ENCODE measurements at regions not wholly inside any gene's neighbourhood (a gene's known extent, or its start where the extent isn't known, plus 50 kb on each side); places are given as distances from the start of the nearest gene placed in this dataset.
"Not testable (repeated sequence)": the region's sequence is repeated elsewhere in the genome, so short reads cannot be mapped to it uniquely, and the experiment has no call there.

DNA sequence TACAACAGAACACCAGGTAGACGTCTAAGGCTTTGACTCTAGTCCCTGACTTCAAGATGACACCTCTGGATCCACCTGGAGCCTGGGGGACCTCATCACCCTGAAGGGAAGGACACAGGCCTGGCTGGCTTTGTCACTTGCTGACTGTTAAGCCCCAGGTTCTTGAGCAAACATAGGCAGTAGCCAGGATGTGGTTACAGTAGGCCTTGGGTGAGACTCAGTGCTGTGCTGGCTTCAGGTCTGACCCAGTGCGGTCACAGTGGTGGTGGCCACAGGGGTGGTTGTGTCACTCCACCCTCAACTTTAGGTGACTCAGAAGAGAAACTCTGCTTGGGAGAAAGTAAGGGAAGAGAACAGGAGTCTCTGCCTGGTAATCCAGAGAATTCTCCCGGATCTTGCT, 497.8 kb downstream of the UQCRFS1 start:
- no peak for DNase-seq

- DNase-seq = no peak
These were observed 501.5 kb downstream of the UQCRFS1 start for GRCh38 chr19:28711411-28711810.

DNA sequence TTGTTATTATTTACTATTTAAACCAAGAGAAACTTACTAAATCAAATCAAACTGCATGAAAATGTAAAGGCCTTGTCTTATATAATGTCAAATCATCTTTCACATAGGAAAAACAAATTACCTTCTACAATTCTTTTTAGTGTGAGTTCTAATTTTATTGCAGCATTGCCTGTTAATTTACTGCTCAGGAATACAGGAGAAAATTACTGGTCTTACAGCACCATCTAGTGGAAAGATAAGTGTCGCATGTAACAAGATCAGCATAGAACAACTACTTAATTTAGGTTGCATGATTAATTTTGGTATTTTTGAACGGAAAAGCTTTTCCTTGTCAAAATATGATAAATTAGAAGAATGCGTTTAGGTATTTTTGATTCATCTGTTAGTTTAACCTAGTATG, 502.7 kb downstream of the UQCRFS1 start:
- no peak for DNase-seq

DNA sequence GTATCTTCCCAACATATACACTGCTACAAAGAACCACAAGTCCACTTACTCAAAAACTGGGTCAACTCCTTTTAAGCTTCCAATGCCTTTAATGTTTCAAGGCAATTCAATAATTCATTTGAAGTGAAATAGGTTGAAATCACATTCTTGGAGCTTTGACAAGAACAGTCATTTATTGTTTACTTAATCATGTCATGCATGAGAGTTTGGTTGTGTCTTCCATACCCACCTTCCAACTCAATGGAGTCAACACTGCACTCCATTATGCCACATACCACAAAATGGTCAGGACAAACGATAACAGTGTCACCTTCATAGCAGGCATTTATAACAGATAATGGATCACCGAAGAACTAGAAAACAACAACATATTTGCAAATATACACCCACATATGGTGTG, 506.3 kb downstream of the UQCRFS1 start:
- DNase-seq = no peak

GRCh38 chr19:28705008-28705407, 507.9 kb downstream of the UQCRFS1 start:
- no peak for DNase-seq

GRCh38 chr19:28703400-28703956, 509.5 kb downstream of the UQCRFS1 start:
- DNase-seq = no peak

- no peak for DNase-seq
These were observed 511.5 kb downstream of the UQCRFS1 start for GRCh38 chr19:28701491-28701890.

DNA sequence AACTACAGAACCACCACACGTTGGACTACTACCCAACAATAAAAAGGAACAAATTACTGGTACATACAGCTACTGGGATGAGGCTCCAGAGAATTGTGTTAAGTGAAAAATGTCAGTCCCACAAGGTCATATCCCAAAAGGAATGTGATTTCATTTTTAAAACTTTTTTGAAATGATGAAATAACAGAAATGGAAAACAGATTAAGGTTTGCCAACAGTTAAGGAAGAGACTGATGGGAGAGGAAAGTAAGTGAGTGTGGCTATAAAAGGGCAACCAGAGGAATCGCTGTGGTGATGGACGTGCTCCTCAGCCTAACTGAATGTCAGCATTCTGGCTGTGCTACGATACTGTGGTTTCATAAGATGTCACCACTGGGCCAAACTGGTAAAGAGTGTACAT, 512.8 kb downstream of the UQCRFS1 start:
- no peak for DNase-seq

- DNase-seq = no peak
These were observed 515.6 kb downstream of the UQCRFS1 start for GRCh38 chr19:28697308-28697707.

DNA sequence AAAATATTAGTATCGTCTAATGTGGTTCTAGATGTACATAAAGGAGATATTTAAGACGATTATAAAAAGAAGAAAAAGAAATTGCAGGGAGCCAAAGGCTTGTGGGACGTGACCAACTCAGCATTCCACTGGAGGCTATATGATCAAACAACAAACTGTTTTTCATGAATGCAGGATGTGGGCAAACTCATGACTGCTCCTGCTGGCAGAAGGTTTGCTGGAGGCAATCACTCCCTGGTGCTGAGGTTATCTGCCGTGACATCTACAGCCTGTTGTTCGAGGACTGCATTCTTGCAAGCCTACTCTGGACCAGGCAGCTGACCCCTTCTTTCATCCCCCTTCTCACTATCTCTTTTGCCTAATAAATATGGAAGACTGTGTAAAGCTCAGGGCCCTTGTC, 518.1 kb downstream of the UQCRFS1 start:
- DNase-seq = no peak

GRCh38 chr19:28691683-28692082, 521.3 kb downstream of the UQCRFS1 start:
- no peak for DNase-seq

GRCh38 chr19:28689464-28689863, 523.5 kb downstream of the UQCRFS1 start:
- DNase-seq = not testable (repeated sequence)

GRCh38 chr19:28687296-28687695, 525.7 kb downstream of the UQCRFS1 start:
- no peak for DNase-seq

DNA sequence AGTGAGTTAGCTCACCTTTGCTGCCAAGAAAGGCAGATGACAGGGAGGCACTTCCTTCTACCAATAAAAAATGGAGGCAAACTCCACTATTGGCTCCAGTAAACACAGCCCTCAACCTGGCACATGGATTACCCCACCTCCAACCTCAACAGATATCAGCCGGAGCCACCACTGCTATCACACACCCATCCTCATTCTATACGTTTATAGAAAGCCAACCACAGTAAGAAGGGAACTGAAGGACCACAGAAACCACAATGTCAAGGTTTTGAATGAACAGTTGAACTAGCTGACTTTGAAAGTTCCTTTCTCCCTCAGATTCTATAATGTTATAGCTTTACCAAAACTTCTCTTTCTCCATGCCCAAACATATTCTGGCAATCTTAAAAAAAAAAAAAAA, 526.2 kb downstream of the UQCRFS1 start:
- DNase-seq = no peak

- DNase-seq = no peak
These were observed 527.1 kb downstream of the UQCRFS1 start for GRCh38 chr19:28685802-28686201.

- DNase-seq = not testable (repeated sequence)
These were observed 527.9 kb downstream of the UQCRFS1 start for GRCh38 chr19:28685077-28685476.

DNA sequence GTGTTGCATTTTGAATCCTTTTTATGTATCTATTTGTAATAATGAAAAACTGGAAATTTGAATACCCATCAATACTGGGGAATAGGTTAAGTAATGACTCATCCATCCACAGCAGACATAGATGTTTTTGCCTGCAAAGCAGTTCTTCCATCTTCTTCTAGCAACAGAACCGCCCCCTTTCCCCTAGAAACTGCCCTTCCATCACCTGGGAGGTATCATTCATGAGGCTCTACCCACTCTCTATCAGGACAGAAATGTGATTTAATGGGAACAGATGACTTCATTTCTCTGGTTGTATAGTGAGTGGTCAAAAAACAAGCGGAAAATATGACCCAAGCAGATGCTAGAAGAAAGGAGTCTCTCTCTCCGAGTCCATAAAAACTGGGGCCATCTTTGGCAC, 532.8 kb downstream of the UQCRFS1 start:
- DNase-seq = no peak

DNA sequence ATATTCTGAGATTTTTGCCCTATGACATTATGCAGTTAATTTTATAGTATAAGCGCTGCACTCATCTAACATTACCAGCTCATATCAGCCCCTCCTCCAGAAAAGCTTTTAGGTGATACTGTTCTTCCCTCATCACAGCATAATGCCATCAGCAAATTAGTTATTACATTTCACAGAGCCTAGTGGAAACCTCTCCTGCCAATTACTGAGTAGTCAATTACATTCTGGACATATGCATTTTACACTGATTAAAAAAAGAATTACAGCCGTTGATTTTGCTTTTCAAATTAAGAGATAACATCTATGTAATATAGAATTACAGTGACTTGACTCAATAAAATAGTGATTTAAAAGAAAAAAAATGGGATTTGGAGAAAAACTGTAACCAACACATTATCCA, 542.1 kb downstream of the UQCRFS1 start:
- no peak for DNase-seq

GRCh38 chr19:28669804-28670203, 543.1 kb downstream of the UQCRFS1 start:
- no peak for DNase-seq

- DNase-seq = no peak
These were observed 545.5 kb downstream of the UQCRFS1 start for GRCh38 chr19:28667348-28667977.

- DNase-seq = no peak
These were observed 547.2 kb downstream of the UQCRFS1 start for GRCh38 chr19:28665748-28666147.

- no peak for DNase-seq
These were observed 556.3 kb downstream of the UQCRFS1 start for GRCh38 chr19:28656644-28657043.

DNA sequence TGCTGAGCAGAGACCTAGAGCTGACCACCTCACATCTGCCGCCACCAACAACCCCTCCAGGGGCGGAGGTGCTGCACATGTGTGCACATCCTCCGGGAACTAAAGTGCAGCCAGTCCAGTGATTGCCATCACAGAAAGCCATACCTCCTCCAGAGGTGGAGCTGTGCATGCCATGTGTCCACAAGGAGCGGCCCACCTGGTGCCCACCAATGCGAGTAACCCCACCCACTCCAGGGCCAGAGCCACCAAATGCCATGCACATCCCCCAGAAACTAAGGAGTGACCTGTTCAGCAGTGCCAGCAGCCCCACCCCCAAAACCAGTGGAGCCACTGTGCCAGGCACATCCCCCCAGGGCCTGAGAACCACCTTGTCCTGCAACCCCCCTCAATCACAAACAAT, 557.9 kb downstream of the UQCRFS1 start:
- no peak for DNase-seq

DNA sequence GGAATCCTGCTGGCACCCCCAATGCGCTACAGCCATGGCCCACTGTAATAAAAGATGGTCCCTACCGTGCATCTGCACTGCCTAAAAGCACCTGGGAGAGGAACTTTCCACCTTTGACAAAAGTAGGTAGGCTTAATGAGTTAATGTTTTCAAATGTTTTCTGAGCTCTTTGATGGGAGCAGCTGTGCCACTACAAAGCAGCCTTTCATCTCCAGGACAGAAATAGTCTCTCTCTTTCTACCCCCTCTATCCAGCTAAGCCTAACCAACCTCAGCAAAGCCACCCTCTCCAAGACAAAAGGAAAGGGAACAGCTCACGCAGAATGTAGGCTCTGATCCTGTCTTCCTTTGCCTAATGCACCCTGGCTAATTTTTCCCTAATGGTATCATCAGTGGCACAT, 560.2 kb downstream of the UQCRFS1 start:
- DNase-seq = no peak

DNA sequence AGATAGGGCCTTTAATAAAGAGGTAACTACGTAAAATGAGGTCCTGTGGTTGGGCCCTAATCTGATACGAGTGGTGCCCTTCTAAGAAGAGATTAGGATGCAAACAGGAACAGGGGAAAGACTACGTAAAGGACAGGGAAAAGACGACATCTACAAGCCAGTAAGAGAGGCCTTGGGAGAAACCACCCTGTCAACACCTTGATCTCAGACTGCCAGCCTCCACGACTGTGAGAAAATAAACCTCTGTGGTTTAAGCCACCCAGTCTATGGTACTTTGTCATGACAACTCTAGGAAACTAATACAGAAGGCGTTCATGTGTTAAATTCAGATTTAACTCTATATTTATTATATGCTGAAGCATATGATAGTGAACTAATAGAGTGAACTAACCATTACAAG, 566.3 kb downstream of the UQCRFS1 start:
- no peak for DNase-seq
